Neuronal stem cell (in vitro differentiated cells): ENCODE measurements at regions not wholly inside any gene's neighbourhood (a gene's known extent, or its start where the extent isn't known, plus 50 kb on each side); places are given as distances from the start of the nearest gene placed in this dataset.
"Not testable (repeated sequence)": the region's sequence is repeated elsewhere in the genome, so short reads cannot be mapped to it uniquely, and the experiment has no call there.

Experiments
- DNase-seq: peaks from one replicate; pipeline ENCODE4 v3.0.0-alpha.2; 2013; ENCODE audit warnings: low spot score
- H2AFZ ChIP-seq: one replicate; pipeline ENCODE4 v1.6.1; 2013; ENCODE audit warnings: mild to moderate bottlenecking, low read length, inconsistent platforms
- H2AK5ac ChIP-seq: 2 replicates; pipeline ENCODE4 v1.6.1; 2013; ENCODE audit warnings: low read depth, mild to moderate bottlenecking, inconsistent platforms, low read length, moderate library complexity, mixed read lengths
- H2BK120ac ChIP-seq: 2 replicates; pipeline ENCODE4 v1.6.1; 2013; ENCODE audit warnings: low read depth, mild to moderate bottlenecking, inconsistent platforms, low read length, moderate library complexity, mixed read lengths
- H2BK12ac ChIP-seq: one replicate; pipeline ENCODE4 v1.6.1; 2013; ENCODE audit warnings: low read length, inconsistent platforms
- H2BK15ac ChIP-seq: 2 replicates; pipeline ENCODE4 v1.6.1; 2013; ENCODE audit warnings: mild to moderate bottlenecking, low read length, inconsistent platforms, mixed read lengths
- H2BK5ac ChIP-seq: one replicate; pipeline ENCODE4 v1.6.1; 2013; ENCODE audit warnings: inconsistent platforms, mild to moderate bottlenecking, low read length, moderate library complexity
- H3K14ac ChIP-seq: one replicate; pipeline ENCODE4 v1.6.1; 2013; ENCODE audit warnings: low read length, inconsistent platforms
- H3K18ac ChIP-seq: 2 replicates; pipeline ENCODE4 v1.6.1; 2013; ENCODE audit warnings: low read length, inconsistent platforms
- H3K23ac ChIP-seq: 2 replicates; pipeline ENCODE4 v1.6.1; 2013; ENCODE audit warnings: low read depth, mild to moderate bottlenecking, mixed read lengths, low read length, inconsistent platforms; ENCODE audit not compliant: poor library complexity
- H3K27ac ChIP-seq: replicated peaks from 3 replicates; pipeline ENCODE4 v1.5.1; 2013; ENCODE audit warnings: low read length, inconsistent platforms
- H3K27me3 ChIP-seq, 3 experiments: 2 replicates each; pipeline ENCODE4 v1.6.1; 2013; ENCODE audit warnings: low read length in 3 of 3, mild to moderate bottlenecking in 2 of 3, inconsistent platforms in 1 of 3, low read depth in 1 of 3, mixed read lengths in 1 of 3, moderate library complexity in 1 of 3; ENCODE audit not compliant: control insufficient read depth in 3 of 3, insufficient read depth in 3 of 3
- H3K36me3 ChIP-seq, 2 donors: replicated peaks in 1 of 2; 2 replicates each; pipeline ENCODE4 v1.6.1; 2013; ENCODE audit warnings: low read length in 2 of 2; ENCODE audit not compliant: control insufficient read depth in 2 of 2, insufficient read depth in 2 of 2
- H3K4ac ChIP-seq: 2 replicates; pipeline ENCODE4 v1.6.1; 2013; ENCODE audit warnings: inconsistent platforms, mild to moderate bottlenecking, low read length, moderate library complexity
- H3K4me1 ChIP-seq, 2 donors: 1 replicate in 1 of 2; 2 replicates in 1 of 2; pipeline ENCODE4 v1.6.1; 2013; ENCODE audit warnings: low read length in 2 of 2, low read depth in 1 of 2; ENCODE audit not compliant: control insufficient read depth in 2 of 2, insufficient read depth in 1 of 2
- H3K4me2 ChIP-seq: one replicate; pipeline ENCODE4 v1.6.1; 2013; ENCODE audit warnings: mild to moderate bottlenecking, low read length, inconsistent platforms; ENCODE audit not compliant: insufficient read depth, poor library complexity, severe bottlenecking
- H3K4me3 ChIP-seq, 2 donors: 2 replicates each; pipeline ENCODE4 v1.5.1; 2013; ENCODE audit warnings: low read length in 2 of 2, mild to moderate bottlenecking in 2 of 2, inconsistent platforms in 1 of 2, moderate library complexity in 1 of 2
- H3K79me1 ChIP-seq: one replicate; pipeline ENCODE4 v1.6.1; 2013; ENCODE audit warnings: low read depth, mild to moderate bottlenecking, inconsistent platforms, low read length, moderate library complexity
- H3K9ac ChIP-seq: one replicate; pipeline ENCODE4 v1.6.1; 2013; ENCODE audit warnings: mild to moderate bottlenecking, low read depth, low read length, inconsistent platforms; ENCODE audit not compliant: poor library complexity
- H3K9me3 ChIP-seq, 2 donors: replicated peaks in 1 of 2; 2 replicates each; pipeline versions ENCODE3 to v1.6.1; 2013; ENCODE audit warnings: low read length in 2 of 2, mild to moderate bottlenecking in 2 of 2, inconsistent platforms in 1 of 2, low read depth in 1 of 2, mixed read lengths in 1 of 2, moderate library complexity in 1 of 2; ENCODE audit not compliant: control insufficient read depth in 2 of 2, insufficient read depth in 1 of 2
- H4K8ac ChIP-seq: one replicate; pipeline ENCODE4 v1.6.1; 2013; ENCODE audit warnings: low read depth, mild to moderate bottlenecking, inconsistent platforms, low read length, moderate library complexity
- H4K91ac ChIP-seq: one replicate; pipeline ENCODE4 v1.6.1; 2013; ENCODE audit warnings: low read length, low read depth, mild to moderate bottlenecking, inconsistent platforms; ENCODE audit not compliant: poor library complexity
- WGBS, 2 donors: extraction: QIAGEN DNeasy Blood & Tissue Kit; methylation state at CpG; one replicate each; pipeline ENCODE4 v1.1.7; 2013; ENCODE audit warnings: missing lambda C conversion rate in 2 of 2, mixed read lengths in 1 of 2; ENCODE audit not compliant: insufficient read length in 2 of 2, insufficient replicate concordance in 1 of 2; ENCODE audit errors: extremely low coverage in 2 of 2; 5-methylcytosine and 5-hydroxymethylcytosine counted together

- no peaks in the 10 kb centered on the region for H3K36me3 ChIP-seq
- no CpG with 5 or more reads among the region's 6 CpGs for WGBS, 2 donors
- no peak overlapping the region for H3K4me3 ChIP-seq
These were observed 168.5 kb downstream of the HMHB1 start for GRCh38 chr5:143980506-143980905.

GRCh38 chr5:143982957-143983356 lies 171.0 kb downstream of the HMHB1 start:
- not testable (repeated sequence) for H3K27me3 ChIP-seq, H3K79me1 ChIP-seq, DNase-seq, H3K4me1 ChIP-seq, H2AK5ac ChIP-seq, H3K4me3 ChIP-seq, H3K14ac ChIP-seq, H3K18ac ChIP-seq, H3K9ac ChIP-seq, H2BK12ac ChIP-seq, H3K27ac ChIP-seq, H2AFZ ChIP-seq, H3K23ac ChIP-seq, H3K4me2 ChIP-seq, H3K9me3 ChIP-seq, H2BK15ac ChIP-seq, H2BK120ac ChIP-seq, H4K91ac ChIP-seq, H2BK5ac ChIP-seq, H3K4ac ChIP-seq, H3K36me3 ChIP-seq, H4K8ac ChIP-seq
- no CpG with 5 or more reads among the region's 4 CpGs for WGBS, 2 donors

More at GRCh38 chr5:143980506-143980905, 168.5 kb downstream of the HMHB1 start:
- no peak overlapping the region for H3K4me2 ChIP-seq
- H2BK5ac ChIP-seq: no peak overlapping the region
- no peaks in the 10 kb centered on the region for H3K9me3 ChIP-seq
- no peak overlapping the region for H3K4ac ChIP-seq
- no peak overlapping the region for H2BK12ac ChIP-seq
- no peak overlapping the region for H2BK15ac ChIP-seq
- H4K8ac ChIP-seq: no peak overlapping the region
- H3K27me3 ChIP-seq: no peaks in the 10 kb centered on the region
- no peaks in the 10 kb centered on the region for H3K4me1 ChIP-seq
- H3K14ac ChIP-seq: no peak overlapping the region
- no peak for DNase-seq
- no peaks in the 10 kb centered on the region for H3K79me1 ChIP-seq
- no peak overlapping the region for H2BK120ac ChIP-seq
- H4K91ac ChIP-seq: no peak overlapping the region
- no peak overlapping the region for H2AFZ ChIP-seq
- no peak overlapping the region for H2AK5ac ChIP-seq
- no peak overlapping the region for H3K9ac ChIP-seq
- no peak overlapping the region for H3K27ac ChIP-seq
- H3K18ac ChIP-seq: no peak overlapping the region
- H3K23ac ChIP-seq: no peak overlapping the region

GRCh38 chr5:143985832-143986515 lies 174.0 kb downstream of the HMHB1 start:
- no peak for DNase-seq
- H3K18ac ChIP-seq: no peak overlapping the region
- H3K23ac ChIP-seq: no peak overlapping the region
- no peak overlapping the region for H3K4ac ChIP-seq
- no peaks in the 10 kb centered on the region for H3K79me1 ChIP-seq
- H3K14ac ChIP-seq: no peak overlapping the region
- no peak overlapping the region for H3K27ac ChIP-seq
- no CpG with 5 or more reads among the region's 2 CpGs for WGBS, 2 donors
- H2BK15ac ChIP-seq: no peak overlapping the region
- H3K4me2 ChIP-seq: no peak overlapping the region
- H2BK12ac ChIP-seq: no peak overlapping the region
- no peak overlapping the region for H3K4me3 ChIP-seq
- H2BK5ac ChIP-seq: no peak overlapping the region
- no peaks in the 10 kb centered on the region for H3K27me3 ChIP-seq
- H4K8ac ChIP-seq: no peak overlapping the region
- H2AK5ac ChIP-seq: no peak overlapping the region
- no peaks in the 10 kb centered on the region for H3K36me3 ChIP-seq
- H3K9me3 ChIP-seq: no peaks in the 10 kb centered on the region
- peaks cover 8 to 9% of the 10 kb centered on the region in 2 donors for H3K4me1 ChIP-seq
- peak overlapping the region; percentile 20 for H2AFZ ChIP-seq
- H4K91ac ChIP-seq: no peak overlapping the region
- no peak overlapping the region for H3K9ac ChIP-seq
- H2BK120ac ChIP-seq: no peak overlapping the region

- H3K27ac ChIP-seq: no peak overlapping the region
- peaks cover 8 to 9% of the 10 kb centered on the region in 2 donors for H3K4me1 ChIP-seq
- WGBS, 2 donors: no CpG with 5 or more reads among the region's 6 CpGs
- no peaks in the 10 kb centered on the region for H3K79me1 ChIP-seq
- H2BK12ac ChIP-seq: no peak overlapping the region
- no peaks in the 10 kb centered on the region for H3K27me3 ChIP-seq
- no peak overlapping the region for H2AK5ac ChIP-seq
- no peak overlapping the region for H2BK15ac ChIP-seq
- no peak overlapping the region for H3K9ac ChIP-seq
- H2BK5ac ChIP-seq: no peak overlapping the region
- no peak overlapping the region for H3K4ac ChIP-seq
- peak overlapping the region; percentile 20 for H2AFZ ChIP-seq
- no peak overlapping the region for H3K18ac ChIP-seq
- H3K36me3 ChIP-seq: no peaks in the 10 kb centered on the region
- no peak overlapping the region for H3K23ac ChIP-seq
- H3K9me3 ChIP-seq: no peaks in the 10 kb centered on the region
- H4K91ac ChIP-seq: no peak overlapping the region
- no peak overlapping the region for H2BK120ac ChIP-seq
- no peak for DNase-seq
- H4K8ac ChIP-seq: no peak overlapping the region
- no peak overlapping the region for H3K4me2 ChIP-seq
- H3K14ac ChIP-seq: no peak overlapping the region
- no peak overlapping the region for H3K4me3 ChIP-seq
These were observed 174.7 kb downstream of the HMHB1 start for GRCh38 chr5:143986516-143987212.
